Ovary (tissue), 3 donors: ENCODE measurements at regions not wholly inside any gene's neighbourhood (a gene's known extent, or its start where the extent isn't known, plus 50 kb on each side); places are given as distances from the start of the nearest gene placed in this dataset.

Source experiments
- CTCF ChIP-seq, 3 donors: fragments of 450-650 bp in 2 of 3; fragments of 200-600 bp in 1 of 3; IDR thresholded peaks; one replicate each; pipeline versions ENCODE4 v1.5.1 to v1.8.0; 2016 to 2022; ENCODE audit warnings: antibody characterized with exemption in 3 of 3, mild to moderate bottlenecking in 1 of 3
- EP300 ChIP-seq: sonication (generic); formaldehyde crosslinking; IDR thresholded peaks from one replicate; pipeline ENCODE4 v1.6.1; 2017; ENCODE audit warnings: antibody characterized with exemption
- donor health status: DM: no; HTN: no; CAD: no.

GRCh38 chr2:138205281-138205680 is 241.0 kb downstream of the HNMT start:
- TF ChIP-seq CTCF (IDR thresholded peaks at IDR 0.05) (no peak), EP300 (no peak)
